Neuronal stem cell (in vitro differentiated cells): ENCODE measurements at regions not wholly inside any gene's neighbourhood (a gene's known extent, or its start where the extent isn't known, plus 50 kb on each side); places are given as distances from the start of the nearest gene placed in this dataset.
"Not testable (repeated sequence)": the region's sequence is repeated elsewhere in the genome, so short reads cannot be mapped to it uniquely, and the experiment has no call there.

Experiments used
- DNase-seq: peaks from one replicate; pipeline ENCODE4 v3.0.0-alpha.2; 2013; ENCODE audit warnings: low spot score
- H2AFZ ChIP-seq: one replicate; pipeline ENCODE4 v1.6.1; 2013; ENCODE audit warnings: mild to moderate bottlenecking, low read length, inconsistent platforms
- H2AK5ac ChIP-seq: 2 replicates; pipeline ENCODE4 v1.6.1; 2013; ENCODE audit warnings: low read depth, mild to moderate bottlenecking, inconsistent platforms, low read length, moderate library complexity, mixed read lengths
- H2BK120ac ChIP-seq: 2 replicates; pipeline ENCODE4 v1.6.1; 2013; ENCODE audit warnings: low read depth, mild to moderate bottlenecking, inconsistent platforms, low read length, moderate library complexity, mixed read lengths
- H2BK12ac ChIP-seq: one replicate; pipeline ENCODE4 v1.6.1; 2013; ENCODE audit warnings: low read length, inconsistent platforms
- H2BK15ac ChIP-seq: 2 replicates; pipeline ENCODE4 v1.6.1; 2013; ENCODE audit warnings: mild to moderate bottlenecking, low read length, inconsistent platforms, mixed read lengths
- H2BK5ac ChIP-seq: one replicate; pipeline ENCODE4 v1.6.1; 2013; ENCODE audit warnings: inconsistent platforms, mild to moderate bottlenecking, low read length, moderate library complexity
- H3K14ac ChIP-seq: one replicate; pipeline ENCODE4 v1.6.1; 2013; ENCODE audit warnings: low read length, inconsistent platforms
- H3K18ac ChIP-seq: 2 replicates; pipeline ENCODE4 v1.6.1; 2013; ENCODE audit warnings: low read length, inconsistent platforms
- H3K23ac ChIP-seq: 2 replicates; pipeline ENCODE4 v1.6.1; 2013; ENCODE audit warnings: low read depth, mild to moderate bottlenecking, mixed read lengths, low read length, inconsistent platforms; ENCODE audit not compliant: poor library complexity
- H3K27ac ChIP-seq: replicated peaks from 3 replicates; pipeline ENCODE4 v1.5.1; 2013; ENCODE audit warnings: low read length, inconsistent platforms
- H3K27me3 ChIP-seq, 3 experiments: 2 replicates each; pipeline ENCODE4 v1.6.1; 2013; ENCODE audit warnings: low read length in 3 of 3, mild to moderate bottlenecking in 2 of 3, inconsistent platforms in 1 of 3, low read depth in 1 of 3, mixed read lengths in 1 of 3, moderate library complexity in 1 of 3; ENCODE audit not compliant: control insufficient read depth in 3 of 3, insufficient read depth in 3 of 3
- H3K36me3 ChIP-seq, 2 donors: replicated peaks in 1 of 2; 2 replicates each; pipeline ENCODE4 v1.6.1; 2013; ENCODE audit warnings: low read length in 2 of 2; ENCODE audit not compliant: control insufficient read depth in 2 of 2, insufficient read depth in 2 of 2
- H3K4ac ChIP-seq: 2 replicates; pipeline ENCODE4 v1.6.1; 2013; ENCODE audit warnings: inconsistent platforms, mild to moderate bottlenecking, low read length, moderate library complexity
- H3K4me1 ChIP-seq, 2 donors: 1 replicate in 1 of 2; 2 replicates in 1 of 2; pipeline ENCODE4 v1.6.1; 2013; ENCODE audit warnings: low read length in 2 of 2, low read depth in 1 of 2; ENCODE audit not compliant: control insufficient read depth in 2 of 2, insufficient read depth in 1 of 2
- H3K4me2 ChIP-seq: one replicate; pipeline ENCODE4 v1.6.1; 2013; ENCODE audit warnings: mild to moderate bottlenecking, low read length, inconsistent platforms; ENCODE audit not compliant: insufficient read depth, poor library complexity, severe bottlenecking
- H3K4me3 ChIP-seq, 2 donors: 2 replicates each; pipeline ENCODE4 v1.5.1; 2013; ENCODE audit warnings: low read length in 2 of 2, mild to moderate bottlenecking in 2 of 2, inconsistent platforms in 1 of 2, moderate library complexity in 1 of 2
- H3K79me1 ChIP-seq: one replicate; pipeline ENCODE4 v1.6.1; 2013; ENCODE audit warnings: low read depth, mild to moderate bottlenecking, inconsistent platforms, low read length, moderate library complexity
- H3K9ac ChIP-seq: one replicate; pipeline ENCODE4 v1.6.1; 2013; ENCODE audit warnings: mild to moderate bottlenecking, low read depth, low read length, inconsistent platforms; ENCODE audit not compliant: poor library complexity
- H3K9me3 ChIP-seq, 2 donors: replicated peaks in 1 of 2; 2 replicates each; pipeline versions ENCODE3 to v1.6.1; 2013; ENCODE audit warnings: low read length in 2 of 2, mild to moderate bottlenecking in 2 of 2, inconsistent platforms in 1 of 2, low read depth in 1 of 2, mixed read lengths in 1 of 2, moderate library complexity in 1 of 2; ENCODE audit not compliant: control insufficient read depth in 2 of 2, insufficient read depth in 1 of 2
- H4K8ac ChIP-seq: one replicate; pipeline ENCODE4 v1.6.1; 2013; ENCODE audit warnings: low read depth, mild to moderate bottlenecking, inconsistent platforms, low read length, moderate library complexity
- H4K91ac ChIP-seq: one replicate; pipeline ENCODE4 v1.6.1; 2013; ENCODE audit warnings: low read length, low read depth, mild to moderate bottlenecking, inconsistent platforms; ENCODE audit not compliant: poor library complexity
- WGBS, 2 donors: extraction: QIAGEN DNeasy Blood & Tissue Kit; methylation state at CpG; one replicate each; pipeline ENCODE4 v1.1.7; 2013; ENCODE audit warnings: missing lambda C conversion rate in 2 of 2, mixed read lengths in 1 of 2; ENCODE audit not compliant: insufficient read length in 2 of 2, insufficient replicate concordance in 1 of 2; ENCODE audit errors: extremely low coverage in 2 of 2; 5-methylcytosine and 5-hydroxymethylcytosine counted together

DNA sequence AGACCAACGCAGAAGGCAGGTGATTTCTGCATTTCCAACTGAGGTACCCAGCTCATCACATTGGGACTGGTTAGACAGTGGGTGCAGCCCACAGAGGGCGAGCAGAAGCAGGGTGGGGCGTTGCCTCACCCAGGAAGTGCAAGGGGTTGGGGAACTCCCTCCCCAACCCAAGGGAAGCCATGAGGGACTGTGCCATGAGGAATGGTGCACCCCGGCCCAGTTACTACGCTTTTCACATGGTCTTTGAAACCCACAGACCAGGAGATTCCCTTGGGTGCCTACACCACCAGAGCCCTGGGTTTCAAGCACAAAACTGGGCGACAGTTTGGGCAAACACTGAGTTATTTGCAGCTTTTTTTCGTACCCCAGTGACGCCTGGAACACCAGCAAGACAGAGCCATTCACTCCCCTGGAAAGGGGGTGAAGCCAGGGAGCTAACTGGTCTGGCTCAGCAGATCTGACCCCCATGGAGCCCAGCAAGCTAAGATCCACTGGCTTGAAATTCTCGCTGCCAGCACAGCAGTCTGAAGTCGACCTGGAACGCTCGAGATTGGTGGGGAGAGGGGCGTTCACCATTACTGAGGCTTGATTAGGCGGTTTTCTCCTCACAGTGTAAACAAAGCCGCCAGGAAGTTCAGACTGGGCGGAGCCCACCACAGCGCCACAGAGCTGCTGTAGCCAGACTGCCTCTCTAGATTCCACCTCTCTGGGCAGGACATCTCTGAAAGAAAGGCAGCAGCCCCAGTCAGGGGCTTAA lies 188.7 kb downstream of the HACE1 start:
- not testable (repeated sequence) for H3K4me1 ChIP-seq, H3K4ac ChIP-seq, H3K27me3 ChIP-seq, H2AK5ac ChIP-seq, H3K27ac ChIP-seq, H3K36me3 ChIP-seq, H2BK120ac ChIP-seq, H2BK12ac ChIP-seq, H4K8ac ChIP-seq, H3K4me2 ChIP-seq, H2BK15ac ChIP-seq, DNase-seq, H3K4me3 ChIP-seq, H3K23ac ChIP-seq, H3K9ac ChIP-seq, H4K91ac ChIP-seq, H3K18ac ChIP-seq, H3K79me1 ChIP-seq, H3K9me3 ChIP-seq, H2BK5ac ChIP-seq
- WGBS, 2 donors: no CpG with 5 or more reads among the region's 17 CpGs
- H3K14ac ChIP-seq: peak overlapping the region; percentile 21
- H2AFZ ChIP-seq: peak overlapping the region; percentile 37

GRCh38 chr6:104669483-104669882 lies 190.2 kb downstream of the HACE1 start:
- Histone ChIP-seq H3K14ac (no peak overlapping the region), H4K91ac (no peak overlapping the region), H2BK120ac (no peak overlapping the region), H3K4me3 (no peak overlapping the region), H3K27ac (no peak overlapping the region), H3K4me1 (no peaks in the 10 kb centered on the region), H3K23ac (no peak overlapping the region), H3K9me3 (no peaks in the 10 kb centered on the region), H2BK15ac (no peak overlapping the region), H3K4me2 (no peak overlapping the region), H3K79me1 (peaks cover 1% of the 10 kb centered on the region), H2BK5ac (no peak overlapping the region), H4K8ac (no peak overlapping the region), H2AK5ac (no peak overlapping the region), H3K18ac (no peak overlapping the region), H3K4ac (no peak overlapping the region), H3K36me3 (no peaks in the 10 kb centered on the region), H2BK12ac (no peak overlapping the region), H3K27me3 (no peaks in the 10 kb centered on the region), H3K9ac (no peak overlapping the region), H2AFZ (no peak overlapping the region)
- no CpG with 5 or more reads among the region's 5 CpGs for WGBS, 2 donors
- DNase-seq: no peak

- no peak overlapping the region for H3K4ac ChIP-seq
- WGBS, 2 donors: no CpG with 5 or more reads among the region's 2 CpGs
- H2BK5ac ChIP-seq: no peak overlapping the region
- no peaks in the 10 kb centered on the region for H3K9me3 ChIP-seq
- H2AFZ ChIP-seq: no peak overlapping the region
- no peak overlapping the region for H2AK5ac ChIP-seq
- no peak overlapping the region for H3K14ac ChIP-seq
- H4K8ac ChIP-seq: no peak overlapping the region
- no peak overlapping the region for H2BK120ac ChIP-seq
- peak overlapping the region; percentile 4 for H2BK15ac ChIP-seq
- no peaks in the 10 kb centered on the region for H3K27me3 ChIP-seq
- no peaks in the 10 kb centered on the region for H3K36me3 ChIP-seq
- H3K18ac ChIP-seq: no peak overlapping the region
- no peak overlapping the region for H3K4me3 ChIP-seq
- DNase-seq: no peak
- H3K4me2 ChIP-seq: no peak overlapping the region
- no peaks in the 10 kb centered on the region for H3K4me1 ChIP-seq
- H3K27ac ChIP-seq: no peak overlapping the region
- H3K23ac ChIP-seq: peak overlapping the region; percentile 25
- H2BK12ac ChIP-seq: no peak overlapping the region
- no peaks in the 10 kb centered on the region for H3K79me1 ChIP-seq
- H4K91ac ChIP-seq: no peak overlapping the region
- H3K9ac ChIP-seq: no peak overlapping the region
Observed at GRCh38 chr6:104656235-104656634, 203.5 kb downstream of the HACE1 start.

DNA sequence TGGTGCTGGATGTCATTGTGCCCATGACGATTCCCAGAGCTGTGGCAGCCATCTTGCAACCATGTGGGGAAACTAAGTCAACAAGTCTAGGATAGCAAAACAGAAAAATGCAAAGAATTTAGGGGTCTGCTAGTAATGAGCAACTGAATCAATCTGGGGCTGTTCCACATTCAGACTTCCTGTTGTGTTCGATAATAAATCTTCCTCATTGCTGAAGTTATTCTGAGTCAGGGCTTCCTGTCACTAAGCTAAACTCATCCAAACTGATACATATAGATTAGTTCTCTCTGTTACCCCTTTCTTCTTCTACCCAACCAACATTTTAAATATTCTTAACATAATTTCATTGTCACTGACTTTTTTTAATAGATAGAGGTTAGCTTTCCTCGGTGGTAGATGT lies 205.9 kb downstream of the HACE1 start:
- H4K91ac ChIP-seq: no peak overlapping the region
- no peak overlapping the region for H2BK12ac ChIP-seq
- no peak overlapping the region for H2BK5ac ChIP-seq
- H3K4ac ChIP-seq: no peak overlapping the region
- no peak overlapping the region for H3K27ac ChIP-seq
- H2BK15ac ChIP-seq: no peak overlapping the region
- H4K8ac ChIP-seq: no peak overlapping the region
- H3K4me2 ChIP-seq: no peak overlapping the region
- no CpG with 5 or more reads among the region's 3 CpGs for WGBS, 2 donors
- no peak overlapping the region for H3K18ac ChIP-seq
- H3K4me3 ChIP-seq: no peak overlapping the region
- no peaks in the 10 kb centered on the region for H3K79me1 ChIP-seq
- H3K23ac ChIP-seq: no peak overlapping the region
- DNase-seq: no peak
- no peak overlapping the region for H3K14ac ChIP-seq
- no peaks in the 10 kb centered on the region for H3K9me3 ChIP-seq
- H3K27me3 ChIP-seq: no peaks in the 10 kb centered on the region
- H3K36me3 ChIP-seq: no peaks in the 10 kb centered on the region
- no peak overlapping the region for H2AFZ ChIP-seq
- no peak overlapping the region for H2AK5ac ChIP-seq
- no peak overlapping the region for H3K9ac ChIP-seq
- no peak overlapping the region for H2BK120ac ChIP-seq
- H3K4me1 ChIP-seq: no peaks in the 10 kb centered on the region
